Spleen (tissue), 11 donors: ENCODE measurements at regions not wholly inside any gene's neighbourhood (a gene's known extent, or its start where the extent isn't known, plus 50 kb on each side); places are given as distances from the start of the nearest gene placed in this dataset.

Source experiments
- DNase-seq: peaks from one replicate; pipeline ENCODE4 v3.0.0-alpha.2; 2020
- H3K27ac ChIP-seq, 8 donors: fragments of 200-600 bp; sonication (generic) in 7 of 8; 1 replicate in 4 of 8; 2 replicates in 4 of 8; pipeline versions ENCODE4 v1.5.0 to v1.8.0; 2016 to 2021; ENCODE audit warnings: inconsistent platforms in 4 of 8, mild to moderate bottlenecking in 4 of 8, moderate library complexity in 1 of 8
- H3K27me3 ChIP-seq, 7 donors: fragments of 200-600 bp; sonication (generic) in 6 of 7; replicated peaks in 1 of 7; 1 replicate in 4 of 7; 2 replicates in 3 of 7; pipeline versions ENCODE4 v1.5.0 to v1.8.0; 2016 to 2021; ENCODE audit warnings: inconsistent platforms in 3 of 7, mild to moderate bottlenecking in 1 of 7
- H3K36me3 ChIP-seq, 6 donors: fragments of 200-600 bp; sonication (generic) in 5 of 6; 1 replicate in 4 of 6; 2 replicates in 2 of 6; pipeline versions ENCODE4 v1.5.0 to v1.8.0; 2016 to 2021; ENCODE audit warnings: inconsistent platforms in 2 of 6
- H3K4me1 ChIP-seq, 6 donors: fragments of 200-600 bp; sonication (generic) in 5 of 6; 1 replicate in 3 of 6; 2 replicates in 3 of 6; pipeline versions ENCODE4 v1.5.0 to v1.8.0; 2016 to 2021; ENCODE audit warnings: inconsistent platforms in 3 of 6
- H3K4me3 ChIP-seq, 8 donors: fragments of 200-600 bp; sonication (generic) in 7 of 8; 1 replicate in 4 of 8; 2 replicates in 4 of 8; pipeline versions ENCODE4 v1.5.0 to v1.8.0; 2016 to 2021; ENCODE audit warnings: inconsistent platforms in 4 of 8, mild to moderate bottlenecking in 4 of 8, moderate library complexity in 2 of 8
- H3K9me3 ChIP-seq, 8 donors: fragments of 200-600 bp; sonication (generic) in 7 of 8; 1 replicate in 4 of 8; 2 replicates in 4 of 8; pipeline versions ENCODE4 v1.5.0 to v1.8.0; 2016 to 2021; ENCODE audit warnings: inconsistent platforms in 4 of 8
- POLR2A ChIP-seq, 3 donors: fragments of 450-650 bp; IDR thresholded peaks; one replicate each; pipeline ENCODE4 v1.5.1; 2017; ENCODE audit warnings: antibody characterized with exemption in 3 of 3, mild to moderate bottlenecking in 1 of 3
- POLR2AphosphoS5 ChIP-seq, 3 donors: sonication (generic); formaldehyde crosslinking; IDR thresholded peaks; one replicate each; pipeline ENCODE4 v1.5.1; 2017; ENCODE audit warnings: antibody characterized with exemption in 3 of 3
- WGBS, 5 donors: extraction: QIAGEN DNeasy Blood & Tissue Kit in 3 of 5; methylation state at CpG; one replicate each; pipeline versions ENCODE4 v1.1.5 to v1.1.7; 2013 to 2018; 5-methylcytosine and 5-hydroxymethylcytosine counted together
- intact Hi-C: fragments of 100-400 bp; cut with DNase I; formaldehyde crosslinking; loops from one replicate; pipeline ENCODE4 v1.15.0; 2023; ENCODE audit warnings: low total_unique reads
- TF ChIP-seq, protein P1 (sequence below), 11 experiments: fragments of 200-600 bp in 7 of 11; fragments of 450-650 bp in 4 of 11; sonication (generic) in 4 of 11; IDR thresholded peaks in 8 of 11; conservative IDR thresholded peaks in 3 of 11; 1 replicate in 7 of 11; 2 replicates in 4 of 11; pipeline versions ENCODE4 v1.4.0 to v1.8.0; 2016 to 2021; ENCODE audit warnings: antibody characterized with exemption in 11 of 11, inconsistent platforms in 4 of 11, mild to moderate bottlenecking in 1 of 11
- donor health status: healthy with polysubstance abuse.
- donor health status: DM: no; HTN: no; CAD: no; lungs with moderate emphysema.
- donor health status: DM: no; HTN: no; CAD: no.
- donor health status: Bipolar disorder and iron deficiency.
- donor health status: healthy.
- donor health status: DM: no; HTN: no; CAD: no.
- donor health status: DM: yes; HTN: yes; CAD: no.

DNA sequence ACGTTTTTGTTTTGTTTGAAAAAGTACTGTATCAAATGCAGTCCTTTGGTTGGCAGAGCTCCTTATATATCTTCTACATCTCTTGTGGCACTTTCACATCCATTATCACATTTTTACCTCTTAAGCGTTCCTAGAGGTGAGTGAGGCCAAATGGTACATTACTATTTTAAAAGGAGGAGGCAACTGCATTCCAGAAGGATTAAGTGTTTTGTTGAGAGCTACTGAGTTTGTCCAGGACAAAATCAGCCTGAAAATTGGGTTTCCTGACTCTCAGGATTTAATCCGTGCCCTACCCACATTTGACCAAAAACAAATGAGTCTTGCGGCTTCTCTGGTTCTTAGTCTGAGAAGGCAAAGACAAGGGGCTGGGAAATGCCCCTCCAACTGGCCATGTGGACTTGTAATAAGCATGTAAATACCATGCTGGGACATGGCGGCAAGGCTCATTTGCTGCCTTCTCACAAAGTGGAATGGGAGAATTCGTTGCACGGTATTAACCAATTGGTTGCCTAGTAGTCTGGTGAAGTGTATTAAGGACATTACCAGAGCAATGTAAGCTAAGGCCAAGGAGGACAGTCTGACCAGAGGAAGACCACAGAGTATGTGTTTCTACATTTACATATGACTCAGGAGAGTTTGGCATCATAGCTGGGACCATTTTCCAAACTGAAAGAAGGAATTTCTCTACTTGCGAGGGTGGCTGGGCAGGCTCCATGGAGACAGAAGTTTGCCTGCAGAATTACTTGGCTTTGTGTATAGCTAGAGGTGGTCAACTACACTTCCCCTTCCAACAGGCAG is 175.8 kb upstream of the PLXNC1 start:
- no peak for DNase-seq
- no peaks in the 10 kb centered on the region for H3K9me3 ChIP-seq
- H3K27me3 ChIP-seq, result no peaks in the 10 kb centered on the region
- TF ChIP-seq POLR2AphosphoS5 (IDR thresholded peaks at IDR 0.05), result no peak
- TF ChIP-seq, protein P1, sequence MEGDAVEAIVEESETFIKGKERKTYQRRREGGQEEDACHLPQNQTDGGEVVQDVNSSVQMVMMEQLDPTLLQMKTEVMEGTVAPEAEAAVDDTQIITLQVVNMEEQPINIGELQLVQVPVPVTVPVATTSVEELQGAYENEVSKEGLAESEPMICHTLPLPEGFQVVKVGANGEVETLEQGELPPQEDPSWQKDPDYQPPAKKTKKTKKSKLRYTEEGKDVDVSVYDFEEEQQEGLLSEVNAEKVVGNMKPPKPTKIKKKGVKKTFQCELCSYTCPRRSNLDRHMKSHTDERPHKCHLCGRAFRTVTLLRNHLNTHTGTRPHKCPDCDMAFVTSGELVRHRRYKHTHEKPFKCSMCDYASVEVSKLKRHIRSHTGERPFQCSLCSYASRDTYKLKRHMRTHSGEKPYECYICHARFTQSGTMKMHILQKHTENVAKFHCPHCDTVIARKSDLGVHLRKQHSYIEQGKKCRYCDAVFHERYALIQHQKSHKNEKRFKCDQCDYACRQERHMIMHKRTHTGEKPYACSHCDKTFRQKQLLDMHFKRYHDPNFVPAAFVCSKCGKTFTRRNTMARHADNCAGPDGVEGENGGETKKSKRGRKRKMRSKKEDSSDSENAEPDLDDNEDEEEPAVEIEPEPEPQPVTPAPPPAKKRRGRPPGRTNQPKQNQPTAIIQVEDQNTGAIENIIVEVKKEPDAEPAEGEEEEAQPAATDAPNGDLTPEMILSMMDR (IDR thresholded peaks at IDR 0.05 in 8 of 11, conservative IDR thresholded peaks at IDR 0.05 in 3 of 11), result no peak
- no peak for TF ChIP-seq POLR2A (IDR thresholded peaks at IDR 0.05)
- WGBS, 5 donors, result 88 to 94% (median 90%) methylated on average over 8 of the region's 8 CpGs
- no peak overlapping the region for H3K4me3 ChIP-seq
- H3K4me1 ChIP-seq, result no peaks in the 10 kb centered on the region
- no peak overlapping the region for H3K27ac ChIP-seq
- intact Hi-C loops, result no loop called here
- no peaks in the 10 kb centered on the region for H3K36me3 ChIP-seq

DNA sequence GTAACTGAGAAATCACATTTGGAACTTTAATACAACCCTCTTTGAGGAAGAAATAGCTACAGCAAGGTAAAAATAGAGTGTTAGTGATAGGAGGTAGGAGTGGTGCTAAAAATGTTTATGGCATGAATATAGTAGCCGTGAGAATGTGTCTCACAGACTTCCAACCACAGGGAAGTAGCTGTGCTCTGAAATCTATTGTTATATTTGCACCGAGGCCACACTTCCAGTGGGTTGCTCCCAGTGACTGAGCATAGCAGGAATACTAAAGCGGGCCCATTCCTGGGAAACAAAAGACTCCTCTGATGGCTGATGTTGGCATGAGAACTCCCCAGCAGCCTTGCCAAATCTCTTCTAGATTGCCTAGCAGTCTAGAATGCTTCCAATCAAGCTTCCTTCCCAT is 174.1 kb upstream of the PLXNC1 start:
- Histone ChIP-seq H3K36me3 (no peaks in the 10 kb centered on the region), H3K9me3 (no peaks in the 10 kb centered on the region), H3K4me3 (no peak overlapping the region), H3K4me1 (no peaks in the 10 kb centered on the region), H3K27ac (no peak overlapping the region), H3K27me3 (no peaks in the 10 kb centered on the region)
- intact Hi-C loops, result no loop called here
- DNase-seq, result no peak
- WGBS, 5 donors, result 83 to 89% (median 86%) methylated on average over 3 of the region's 3 CpGs
- TF ChIP-seq POLR2AphosphoS5 (IDR thresholded peaks at IDR 0.05), result no peak
- TF ChIP-seq, protein P1 (IDR thresholded peaks at IDR 0.05 in 8 of 11, conservative IDR thresholded peaks at IDR 0.05 in 3 of 11), result no peak
- TF ChIP-seq POLR2A (IDR thresholded peaks at IDR 0.05), result no peak

DNA sequence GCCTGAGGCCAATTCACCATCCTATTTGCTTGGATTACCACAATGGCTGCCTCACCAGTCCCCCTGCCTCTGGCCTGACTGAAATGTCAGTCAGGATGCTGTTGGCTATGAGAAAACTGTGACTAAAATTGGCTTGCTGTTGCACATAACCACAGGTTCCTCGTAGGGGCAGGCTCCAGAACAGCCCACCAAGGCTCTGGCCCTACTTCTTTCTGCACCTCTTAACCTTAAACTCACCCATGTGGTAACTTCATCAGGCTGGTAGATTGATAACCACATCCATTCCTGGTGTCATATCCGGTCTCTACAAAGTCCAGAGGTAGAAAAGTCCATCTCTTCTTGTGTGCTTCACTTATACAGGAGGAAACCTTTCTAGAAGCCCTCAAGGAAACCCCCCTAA is 172.4 kb upstream of the PLXNC1 start:
- Histone ChIP-seq H3K27me3 (peaks cover 0 to 4% (median 0%) of the 10 kb centered on the region in 7 donors), H3K27ac (no peak overlapping the region), H3K4me3 (no peak overlapping the region), H3K9me3 (no peaks in the 10 kb centered on the region), H3K4me1 (no peaks in the 10 kb centered on the region), H3K36me3 (no peaks in the 10 kb centered on the region)
- TF ChIP-seq, protein P1 (IDR thresholded peaks at IDR 0.05 in 8 of 11, conservative IDR thresholded peaks at IDR 0.05 in 3 of 11), result no peak
- no peak for TF ChIP-seq POLR2A (IDR thresholded peaks at IDR 0.05)
- WGBS, 5 donors, result 17 to 62% (median 45%) methylated on average over 2 of the region's 2 CpGs
- intact Hi-C loops, result no loop called here
- DNase-seq, result no peak

DNA sequence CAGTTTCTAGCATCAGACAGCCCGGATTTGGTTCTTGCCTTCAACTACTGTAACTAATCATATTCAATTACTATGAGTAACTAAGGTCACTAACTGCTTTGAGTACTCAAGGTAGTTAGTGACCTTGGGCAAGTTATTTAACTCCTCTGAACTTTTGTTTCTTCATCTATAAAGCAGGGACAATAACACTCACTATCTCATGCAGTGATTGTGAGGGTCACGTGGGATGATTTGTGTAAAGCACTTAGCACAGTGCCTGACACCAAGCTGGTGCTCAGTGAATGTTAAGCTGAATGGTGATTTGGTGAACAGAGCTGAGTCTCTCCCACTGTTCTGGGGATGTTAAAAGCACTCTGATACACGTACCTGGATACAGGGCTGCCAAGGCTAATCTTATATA is 171.3 kb upstream of the PLXNC1 start:
- intact Hi-C loops, result no loop called here
- DNase-seq, result no peak
- Histone ChIP-seq H3K4me1 (no peaks in the 10 kb centered on the region), H3K4me3 (no peak overlapping the region), H3K27me3 (peaks cover 0 to 4% (median 0%) of the 10 kb centered on the region in 7 donors), H3K9me3 (no peaks in the 10 kb centered on the region), H3K27ac (no peak overlapping the region), H3K36me3 (no peaks in the 10 kb centered on the region)
- 73 to 96% (median 91%) methylated on average over 3 of the region's 3 CpGs for WGBS, 5 donors
- TF ChIP-seq POLR2AphosphoS5 (IDR thresholded peaks at IDR 0.05) (no peak), POLR2A (IDR thresholded peaks at IDR 0.05) (no peak)
- TF ChIP-seq, protein P1 (IDR thresholded peaks at IDR 0.05 in 8 of 11, conservative IDR thresholded peaks at IDR 0.05 in 3 of 11), result no peak
